ENCODE measurements at regions not wholly inside any gene's neighbourhood (a gene's known extent, or its start where the extent isn't known, plus 50 kb on each side); places are given as distances from the start of the nearest gene placed in this dataset.

- no peak for FAIRE-seq
- Histone ChIP-seq H3K27ac (no peak overlapping the region), H3K9me3 (no peaks in the 10 kb centered on the region), H3K36me3 (no peaks in the 10 kb centered on the region), H3K4me3 (no peak overlapping the region), H3K4me1 (no peaks in the 10 kb centered on the region), H3K27me3 (peaks cover 0 to 5% (median 0%) of the 10 kb centered on the region in 4 donors)
- TF ChIP-seq CTCF (IDR thresholded peaks at IDR 0.05) = no peak
- ATAC-seq = no peak
- WGBS, 2 donors = 23 to 50% methylated on average over 2 of the region's 2 CpGs
- intact Hi-C loops (cut with DNase I) = no loop called here
- no peak for DNase-seq
Measured at GRCh38 chr19:42662712-42663111, 68.0 kb upstream of the CEACAM8 start.

- DNase-seq = no peak
- H3K36me3 ChIP-seq = no peaks in the 10 kb centered on the region
- H3K9me3 ChIP-seq = no peaks in the 10 kb centered on the region
- H3K4me3 ChIP-seq = no peak overlapping the region
- intact Hi-C loops (cut with DNase I) = no loop called here
- ATAC-seq = no peak
- FAIRE-seq = no peak
- 50 to 53% methylated on average over 1 of the region's 1 CpG for WGBS, 2 donors
- no peak for TF ChIP-seq CTCF (IDR thresholded peaks at IDR 0.05)
- peaks cover 0 to 8% (median 0%) of the 10 kb centered on the region in 3 donors for H3K4me1 ChIP-seq
- no peaks in the 10 kb centered on the region for H3K27me3 ChIP-seq
- H3K27ac ChIP-seq = no peak overlapping the region
Measured at GRCh38 chr19:42660353-42660752, 65.6 kb upstream of the CEACAM8 start.

GRCh38 chr19:42658076-42658475, 63.4 kb upstream of the CEACAM8 start:
- intact Hi-C loops (cut with DNase I) = no loop called here
- H3K9me3 ChIP-seq = no peaks in the 10 kb centered on the region
- no peaks in the 10 kb centered on the region for H3K36me3 ChIP-seq
- FAIRE-seq (no peak), ATAC-seq (no peak), DNase-seq (no peak)
- H3K4me1 ChIP-seq = peaks cover 0 to 8% (median 0%) of the 10 kb centered on the region in 3 donors
- no peak for TF ChIP-seq CTCF (IDR thresholded peaks at IDR 0.05)
- no peaks in the 10 kb centered on the region for H3K27me3 ChIP-seq
- no peak overlapping the region for H3K4me3 ChIP-seq
- WGBS, 2 donors = 22 to 24% methylated on average over 1 of the region's 1 CpG
- no peak overlapping the region for H3K27ac ChIP-seq

GRCh38 chr19:42657556-42657955, 62.8 kb upstream of the CEACAM8 start:
- peaks cover 0 to 8% (median 0%) of the 10 kb centered on the region in 3 donors for H3K4me1 ChIP-seq
- no peak for ATAC-seq
- TF ChIP-seq CTCF (IDR thresholded peaks at IDR 0.05) = no peak
- H3K36me3 ChIP-seq = no peaks in the 10 kb centered on the region
- intact Hi-C loops (cut with DNase I) = no loop called here
- WGBS, 2 donors = 81 to 90% methylated on average over 1 of the region's 1 CpG
- no peak overlapping the region for H3K4me3 ChIP-seq
- no peak overlapping the region for H3K27ac ChIP-seq
- H3K9me3 ChIP-seq = no peaks in the 10 kb centered on the region
- no peak for FAIRE-seq
- no peak for DNase-seq
- H3K27me3 ChIP-seq = no peaks in the 10 kb centered on the region

GRCh38 chr19:42655748-42656147, 61.0 kb upstream of the CEACAM8 start:
- Histone ChIP-seq H3K4me1 (peaks cover 0 to 8% (median 0%) of the 10 kb centered on the region in 3 donors), H3K27me3 (no peaks in the 10 kb centered on the region), H3K36me3 (no peaks in the 10 kb centered on the region), H3K9me3 (no peaks in the 10 kb centered on the region), H3K4me3 (no peak overlapping the region), H3K27ac (peak overlapping the region in 1 of 4 donors; percentile 15)
- DNase-seq (peak; percentile 54 to 79 (median 65)), FAIRE-seq (no peak), ATAC-seq (peak; percentile 91 to 97 (median 95))
- TF ChIP-seq CTCF (IDR thresholded peaks at IDR 0.05) = no peak
- intact Hi-C loops (cut with DNase I) = no loop called here
- 20 to 29% methylated on average over 1 of the region's 1 CpG for WGBS, 2 donors
